ENCODE measurements at regions not wholly inside any gene's neighbourhood (a gene's known extent, or its start where the extent isn't known, plus 50 kb on each side); places are given as distances from the start of the nearest gene placed in this dataset.
"Not testable (repeated sequence)": the region's sequence is repeated elsewhere in the genome, so short reads cannot be mapped to it uniquely, and the experiment has no call there.

DNA sequence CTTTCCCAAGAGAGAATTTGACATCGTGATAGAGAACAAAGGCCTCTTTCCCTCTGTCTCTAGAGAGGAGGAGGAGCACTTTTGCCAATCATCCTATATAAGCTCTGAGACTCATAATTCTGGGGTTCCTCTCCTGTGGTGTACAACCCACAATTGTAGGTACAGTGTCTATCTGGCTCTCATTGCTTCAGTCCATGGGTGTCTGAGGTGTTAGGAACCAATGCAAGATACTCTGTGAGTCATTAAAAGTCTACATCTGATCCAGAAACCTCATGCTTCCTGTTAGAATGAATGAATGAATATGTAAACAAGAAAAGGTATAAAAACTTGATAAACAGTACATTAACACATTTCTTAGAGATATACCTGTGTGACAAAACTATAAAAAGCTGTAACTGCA, 356.7 kb downstream of the QKI start:
- no peak for DNase-seq (ENCODE audit: low spot score)

DNA sequence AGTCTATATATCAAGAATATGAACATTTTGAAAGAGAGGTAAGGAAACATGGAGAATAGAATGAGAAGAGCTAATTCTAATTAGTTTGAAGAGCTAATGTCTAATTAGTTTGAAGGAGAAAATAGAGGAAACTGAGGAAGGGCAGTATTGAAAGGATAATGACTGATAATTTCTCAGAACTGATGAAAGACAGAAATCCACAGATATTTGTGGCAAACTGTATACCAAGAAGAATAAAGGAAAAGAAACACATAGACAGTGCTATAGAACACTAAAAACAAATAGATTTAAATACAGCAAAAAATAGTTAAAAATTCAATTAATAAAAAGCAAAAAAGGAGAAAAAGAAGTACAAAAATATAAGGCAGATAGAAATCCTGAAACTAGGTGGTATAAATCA, 354.4 kb downstream of the QKI start:
- no peak for DNase-seq (ENCODE audit: low spot score)

DNA sequence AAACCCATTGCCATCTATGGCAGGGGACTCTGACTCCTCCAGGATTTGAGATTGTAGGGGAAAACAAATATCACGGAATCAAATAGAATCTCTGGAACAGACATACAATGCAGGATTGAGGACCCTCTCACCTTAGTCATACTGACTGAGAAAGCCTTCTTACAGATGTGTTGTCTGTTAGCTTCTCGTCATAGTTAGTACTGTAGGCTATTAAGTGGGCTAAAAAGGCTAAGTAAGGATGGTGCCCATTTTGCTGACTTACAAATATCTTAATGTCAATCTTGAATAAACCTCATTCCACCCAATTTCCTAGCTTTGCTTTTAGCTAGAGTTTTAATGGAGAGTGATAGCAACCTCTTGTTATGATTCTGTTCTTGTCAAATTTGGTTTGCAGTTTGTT, 352.4 kb downstream of the QKI start:
- DNase-seq (ENCODE audit: low spot score): no peak

DNA sequence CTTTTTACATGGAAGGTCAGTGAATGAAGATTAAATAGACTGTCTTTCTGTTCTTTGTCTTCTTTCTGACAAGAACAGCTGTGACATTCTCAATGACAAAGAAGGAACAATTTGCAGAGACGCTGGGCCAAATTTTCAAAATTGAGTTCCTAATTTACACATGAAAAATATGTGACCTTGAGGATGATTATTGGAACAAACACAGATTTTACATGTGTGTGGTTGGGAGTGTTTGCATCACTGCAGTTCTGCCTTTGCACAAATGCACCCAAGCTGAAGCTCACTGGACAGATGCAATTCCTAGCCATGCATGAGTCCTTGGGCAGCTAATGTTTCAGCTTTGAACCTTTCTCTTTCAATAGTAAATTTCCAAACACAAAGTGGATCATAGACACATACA, 350.8 kb downstream of the QKI start:
- no peak for DNase-seq (ENCODE audit: low spot score)

DNA sequence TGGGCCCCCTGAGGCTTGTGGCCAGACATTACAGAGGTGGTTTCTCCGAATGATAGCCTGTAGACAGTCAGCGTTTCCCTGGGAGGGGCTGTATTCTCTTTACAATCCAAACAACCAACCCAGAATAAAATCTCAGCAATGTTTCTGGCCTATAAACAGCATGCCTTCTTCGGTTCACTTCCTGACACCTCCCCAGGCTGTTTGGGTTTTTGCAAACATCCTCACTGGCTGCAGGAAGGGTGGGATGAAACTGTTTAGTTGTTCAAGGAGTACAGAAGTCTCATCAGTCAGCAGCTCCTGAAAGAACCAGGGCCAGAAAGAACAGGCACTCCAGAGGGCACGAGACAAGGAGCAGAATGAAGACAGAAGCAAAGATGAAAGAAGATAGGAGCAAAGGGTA, 350.0 kb downstream of the QKI start:
- DNase-seq (ENCODE audit: low spot score): no peak

DNA sequence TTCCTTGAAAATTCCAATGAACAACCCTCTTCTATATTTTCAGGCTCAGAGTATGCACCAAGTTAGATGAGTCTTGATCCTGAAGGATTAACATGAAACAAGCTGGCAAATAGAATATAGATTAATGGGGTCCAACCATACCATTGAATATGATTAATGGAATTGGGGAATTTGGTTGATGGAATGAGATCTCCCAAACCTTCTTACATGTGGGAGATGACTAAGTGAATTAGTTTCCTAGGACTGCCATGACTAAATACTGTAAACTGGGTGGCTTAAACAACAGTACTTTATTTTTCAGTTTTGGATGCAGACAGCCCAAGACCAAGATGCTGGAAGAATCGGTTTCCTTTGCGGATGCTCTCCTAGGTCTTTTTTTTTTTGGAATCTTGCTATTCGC, 347.0 kb downstream of the QKI start:
- DNase-seq (ENCODE audit: low spot score): no peak

DNA sequence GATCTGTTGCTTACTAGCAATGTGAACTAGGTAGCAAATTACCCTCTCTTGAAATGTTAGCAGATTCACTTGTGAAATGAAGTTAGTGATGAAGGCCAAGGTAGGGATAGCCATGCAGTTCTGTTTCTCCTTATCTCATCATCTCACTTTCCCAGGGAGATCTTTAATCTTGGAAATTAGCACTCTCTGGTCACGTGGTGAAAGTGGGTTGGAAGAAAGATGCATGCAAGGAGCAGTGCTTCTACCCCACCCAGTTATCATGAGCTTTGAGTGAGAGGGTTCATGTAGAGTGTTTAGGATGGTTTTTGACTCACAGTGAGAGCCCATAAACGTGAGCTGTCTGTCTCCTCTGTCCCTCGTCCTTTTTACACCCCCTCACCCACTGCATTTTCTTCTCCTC, 346.3 kb downstream of the QKI start:
- no peak for DNase-seq (ENCODE audit: low spot score)

DNA sequence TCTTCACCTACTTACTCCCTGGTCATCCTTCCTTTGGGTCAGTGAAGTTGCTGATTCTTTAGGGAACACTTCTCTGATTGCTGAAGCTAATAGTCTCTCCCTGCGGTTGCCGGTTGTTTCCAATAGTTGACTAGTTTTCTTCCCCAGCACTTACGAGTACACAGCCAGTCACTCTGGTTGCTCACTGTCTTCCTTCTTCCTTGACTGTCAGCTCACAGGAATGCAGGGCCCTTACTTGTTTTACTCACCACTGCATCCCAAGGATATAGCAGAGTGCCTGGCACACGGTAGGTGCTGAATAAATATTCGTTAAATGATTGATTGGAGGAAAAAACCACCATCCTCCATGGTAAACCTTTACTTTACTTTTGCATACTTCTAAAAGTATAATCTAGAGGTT, 345.0 kb downstream of the QKI start:
- DNase-seq (ENCODE audit: low spot score): no peak

DNA sequence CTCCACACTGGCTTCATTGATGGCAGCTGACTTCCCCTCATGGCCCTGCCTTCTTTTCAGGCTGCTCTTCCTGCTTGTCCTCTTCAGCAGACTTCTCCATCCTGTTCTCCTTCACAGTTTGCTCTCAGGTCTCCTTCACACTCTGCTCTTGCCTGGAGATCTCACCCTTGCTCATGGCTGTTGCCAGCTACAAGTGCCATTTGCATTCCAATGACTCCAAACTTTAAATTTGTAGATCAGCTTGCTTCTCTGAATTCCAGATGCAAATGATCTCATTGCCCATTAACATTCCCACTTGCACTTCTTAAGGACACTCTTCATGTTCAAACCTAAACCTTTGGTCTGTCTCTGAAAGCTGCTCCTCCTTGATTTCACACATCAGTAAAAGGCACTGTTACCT, 343.0 kb downstream of the QKI start:
- no peak for DNase-seq (ENCODE audit: low spot score)

DNA sequence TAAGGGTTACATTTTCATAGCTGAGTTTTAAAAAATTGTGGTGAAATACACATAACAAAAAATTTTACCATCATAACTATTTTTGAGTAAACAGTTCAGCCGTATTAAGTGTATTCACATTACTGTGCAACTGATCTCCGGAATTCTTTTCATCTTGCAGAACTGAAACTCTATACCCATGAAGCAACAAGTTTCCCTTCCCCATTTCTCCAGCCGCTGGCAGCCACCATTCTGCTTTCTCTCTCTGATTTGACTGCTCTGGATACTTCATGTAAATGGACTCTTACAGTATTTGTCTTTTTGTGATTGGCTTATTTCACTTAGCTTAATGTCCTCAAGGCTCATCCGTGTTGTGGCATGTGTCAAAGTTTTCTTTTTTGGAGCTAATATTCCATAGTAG, 341.6 kb downstream of the QKI start:
- no peak for DNase-seq (ENCODE audit: low spot score)

DNA sequence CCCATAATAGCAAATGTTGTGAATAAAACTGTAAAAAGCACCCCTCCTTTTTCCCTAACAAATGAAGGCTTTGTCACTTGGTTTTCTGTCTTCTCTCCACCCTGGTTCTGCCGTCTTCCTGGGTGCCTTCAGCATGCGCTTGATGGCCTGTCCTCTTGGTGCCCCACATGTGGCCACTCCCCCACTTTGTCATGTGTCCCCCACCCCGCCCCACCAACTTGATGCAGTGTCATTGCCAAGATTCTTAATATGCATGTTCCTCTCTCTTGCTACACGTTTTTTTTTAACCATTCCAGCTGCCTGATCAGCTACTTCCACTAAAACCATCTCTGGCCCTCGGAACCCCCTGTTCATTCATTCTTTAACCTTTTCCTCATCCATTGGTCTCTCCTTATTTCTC, 340.3 kb downstream of the QKI start:
- no peak for DNase-seq (ENCODE audit: low spot score)

DNA sequence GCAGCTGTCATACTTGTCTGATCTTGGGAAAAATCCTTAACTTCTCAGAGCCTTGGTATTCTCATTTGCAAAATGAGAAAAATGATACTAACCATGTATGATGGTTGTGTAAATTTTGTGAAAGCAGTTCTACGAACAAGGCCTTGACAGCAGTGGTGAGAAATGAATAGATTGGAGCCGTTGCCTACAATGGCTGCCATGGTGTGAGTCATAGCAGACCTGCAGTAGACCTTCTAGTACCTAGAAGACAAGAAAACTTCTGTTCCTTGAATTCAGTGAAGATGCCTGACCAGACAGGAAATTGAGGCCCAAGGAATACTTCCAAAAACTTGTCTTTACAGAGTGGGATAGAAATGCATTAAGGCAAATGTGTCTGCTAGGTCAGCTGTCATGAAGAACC, 338.9 kb downstream of the QKI start:
- DNase-seq (ENCODE audit: low spot score): no peak

DNA sequence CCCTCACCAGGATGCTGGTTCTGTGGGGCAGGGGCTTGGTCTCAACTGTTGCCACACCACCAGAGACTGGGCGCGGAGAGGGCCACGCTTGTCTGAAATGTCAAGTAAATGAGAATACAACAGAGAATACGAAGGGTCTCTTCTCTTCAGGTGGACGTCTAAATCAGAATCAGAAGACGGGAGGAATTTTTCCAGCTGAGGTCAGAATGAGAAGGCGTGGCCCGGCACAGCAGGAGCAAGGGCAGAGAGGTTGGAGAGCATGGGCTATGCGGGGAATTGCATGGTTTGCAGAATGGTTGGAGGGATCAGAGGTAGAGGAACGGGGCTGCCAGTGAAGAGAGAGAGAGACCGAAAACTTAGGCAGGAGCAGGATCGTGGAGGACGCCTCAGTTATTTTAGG, 337.9 kb downstream of the QKI start:
- DNase-seq (ENCODE audit: low spot score): no peak

DNA sequence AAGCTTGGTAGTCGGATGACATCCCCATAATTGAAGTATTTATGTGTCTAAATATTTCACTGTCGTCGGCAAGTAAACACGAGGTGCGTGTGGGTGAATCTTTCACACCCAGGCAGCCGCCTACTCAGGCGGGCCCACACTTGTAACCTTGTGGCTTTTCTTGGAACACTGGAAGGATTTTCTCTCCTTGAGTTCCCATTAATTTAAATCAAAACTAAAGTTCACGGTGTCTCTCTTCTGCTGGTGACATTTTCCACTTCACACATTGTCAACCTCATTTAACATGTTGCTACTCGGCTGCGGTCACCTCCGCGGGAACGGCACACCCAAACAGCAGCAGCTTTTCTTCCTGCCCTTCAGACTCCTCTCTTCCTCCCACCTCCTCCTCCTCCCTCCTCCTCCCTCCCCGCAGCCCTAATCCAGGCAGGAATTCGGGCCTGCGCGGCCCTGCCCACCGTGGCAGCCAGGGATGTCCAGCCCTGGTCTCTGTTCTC, 336.6 kb downstream of the QKI start:
- no peak for DNase-seq (ENCODE audit: low spot score)

DNA sequence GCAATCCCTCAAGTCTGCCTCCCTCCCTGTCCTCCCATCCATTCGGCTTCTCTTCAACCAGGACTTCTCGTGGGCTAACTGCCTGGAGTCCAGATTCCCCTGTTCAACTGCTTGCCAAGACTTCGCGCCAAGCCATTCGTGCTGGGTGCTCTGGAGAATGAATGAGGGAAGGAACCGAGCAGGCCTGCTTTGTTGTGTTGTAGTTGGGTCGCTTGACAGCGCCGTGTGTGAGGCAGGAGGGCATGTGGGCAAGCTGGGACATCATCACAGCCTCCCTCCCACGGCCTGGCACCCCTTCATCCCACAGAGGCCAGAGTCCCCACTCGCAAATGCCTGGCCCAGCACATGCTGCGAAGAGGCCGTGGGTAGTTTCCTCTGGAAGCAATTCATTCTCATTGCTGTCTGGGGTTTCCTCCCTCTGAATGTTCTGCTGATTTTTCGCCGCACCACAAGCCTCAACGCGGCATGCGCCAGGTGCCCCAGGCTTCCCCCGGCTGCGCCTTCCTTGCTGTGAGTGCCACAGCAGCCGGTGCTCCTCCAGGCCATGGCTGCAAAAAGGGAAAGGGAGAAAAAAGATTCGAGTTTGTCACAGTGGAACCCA, 336.0 kb downstream of the QKI start:
- DNase-seq (ENCODE audit: low spot score): no peak

DNA sequence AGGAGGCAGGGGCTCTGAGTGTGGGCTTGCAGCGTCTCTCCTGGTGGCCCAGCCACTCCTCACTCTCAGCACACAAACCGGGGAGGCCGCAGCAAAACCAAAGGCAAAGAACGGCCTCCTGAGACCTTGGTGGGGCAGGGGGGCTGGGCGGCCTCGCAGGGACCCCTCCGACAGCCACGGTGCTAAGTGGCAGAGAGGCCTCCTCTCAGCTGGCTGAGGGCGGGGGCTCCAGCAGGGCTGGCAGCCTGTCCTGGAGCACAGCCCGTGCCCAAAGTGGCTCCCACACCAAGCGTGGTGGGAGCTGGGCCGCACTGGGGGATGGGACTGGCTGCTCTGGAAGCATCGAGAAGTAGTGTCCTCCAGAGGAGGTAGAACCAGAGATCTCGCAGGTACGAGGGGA, 334.4 kb downstream of the QKI start:
- no peak for DNase-seq (ENCODE audit: low spot score)

DNA sequence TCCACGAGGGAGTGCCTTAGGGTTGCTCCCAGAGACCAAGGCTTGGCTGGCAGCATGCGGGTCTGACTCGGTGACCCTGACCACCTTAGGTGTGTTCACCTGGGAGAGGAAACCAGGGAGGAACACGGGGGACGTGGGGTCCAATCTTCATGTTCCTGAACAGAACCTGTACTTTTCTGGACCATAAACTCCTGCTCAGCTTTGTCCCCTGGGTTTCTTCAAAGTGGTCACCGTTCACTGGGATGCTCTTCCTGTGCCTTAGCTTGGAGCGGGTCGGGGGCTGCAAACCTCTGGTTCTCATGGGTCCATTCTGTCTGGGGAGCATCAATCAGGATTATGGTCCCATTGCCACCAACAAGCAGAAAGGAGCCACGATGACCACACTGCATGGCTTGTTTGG, 333.5 kb downstream of the QKI start:
- DNase-seq (ENCODE audit: low spot score): no peak

DNA sequence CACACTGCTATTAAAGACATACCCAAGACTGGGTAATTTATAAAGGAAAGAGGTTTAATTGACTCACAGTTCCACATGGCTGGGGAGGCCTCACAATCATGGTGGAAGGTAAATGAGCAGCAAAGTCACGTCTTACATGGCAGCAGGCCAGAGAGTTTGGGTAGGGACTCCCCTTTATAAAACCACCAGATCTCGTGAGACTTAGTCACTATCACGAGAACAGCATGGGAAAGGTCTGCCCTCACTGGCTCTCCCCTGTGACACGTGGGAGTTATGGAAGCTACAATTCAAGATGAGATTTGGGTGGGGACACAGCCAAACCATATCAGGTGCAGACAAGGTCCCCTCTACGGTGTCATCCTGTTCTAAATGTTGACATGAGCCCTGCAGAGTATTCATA, 332.5 kb downstream of the QKI start:
- not testable (repeated sequence) for DNase-seq (ENCODE audit: low spot score)

DNA sequence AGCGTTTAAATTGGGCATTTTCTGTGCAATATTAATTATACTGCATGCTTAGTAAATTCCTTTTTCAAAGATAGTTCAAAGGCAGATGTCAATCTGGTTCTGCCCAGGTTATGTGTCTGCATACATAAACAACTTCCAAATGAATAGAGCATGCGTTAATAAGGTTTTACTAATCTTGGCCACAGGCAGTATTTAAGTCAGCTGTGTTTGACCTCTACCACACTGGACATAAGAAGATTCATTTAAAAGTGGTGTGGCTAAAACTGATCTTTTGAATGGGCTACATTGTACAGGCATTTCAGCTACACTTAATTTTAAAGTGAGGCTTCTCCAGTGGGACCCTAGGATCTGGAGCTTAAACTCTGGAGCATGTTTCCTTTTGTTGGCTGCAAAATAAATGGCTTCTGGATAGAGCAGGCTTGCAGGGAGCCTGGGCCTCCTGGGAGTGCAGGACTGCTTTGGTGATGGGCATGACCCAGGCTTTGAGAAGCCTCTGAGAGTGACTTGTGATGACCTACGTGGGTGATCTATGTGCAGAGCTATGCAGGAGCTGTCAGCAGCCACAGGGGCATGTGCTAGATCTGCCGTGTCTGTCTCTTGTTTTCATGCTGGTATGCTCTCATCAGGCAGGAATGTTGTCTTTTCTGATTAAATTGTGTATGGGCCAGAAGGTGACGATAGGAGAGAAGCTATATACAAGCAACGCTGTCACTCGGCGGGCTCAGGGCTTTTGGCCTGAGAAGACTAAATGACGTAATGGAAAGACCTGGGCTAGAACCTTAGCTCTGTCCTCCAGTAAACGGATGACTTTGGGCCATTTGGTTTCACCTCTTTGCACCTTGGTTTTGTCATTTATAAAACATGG, 331.2 kb downstream of the QKI start:
- no peak for DNase-seq (ENCODE audit: low spot score)

DNA sequence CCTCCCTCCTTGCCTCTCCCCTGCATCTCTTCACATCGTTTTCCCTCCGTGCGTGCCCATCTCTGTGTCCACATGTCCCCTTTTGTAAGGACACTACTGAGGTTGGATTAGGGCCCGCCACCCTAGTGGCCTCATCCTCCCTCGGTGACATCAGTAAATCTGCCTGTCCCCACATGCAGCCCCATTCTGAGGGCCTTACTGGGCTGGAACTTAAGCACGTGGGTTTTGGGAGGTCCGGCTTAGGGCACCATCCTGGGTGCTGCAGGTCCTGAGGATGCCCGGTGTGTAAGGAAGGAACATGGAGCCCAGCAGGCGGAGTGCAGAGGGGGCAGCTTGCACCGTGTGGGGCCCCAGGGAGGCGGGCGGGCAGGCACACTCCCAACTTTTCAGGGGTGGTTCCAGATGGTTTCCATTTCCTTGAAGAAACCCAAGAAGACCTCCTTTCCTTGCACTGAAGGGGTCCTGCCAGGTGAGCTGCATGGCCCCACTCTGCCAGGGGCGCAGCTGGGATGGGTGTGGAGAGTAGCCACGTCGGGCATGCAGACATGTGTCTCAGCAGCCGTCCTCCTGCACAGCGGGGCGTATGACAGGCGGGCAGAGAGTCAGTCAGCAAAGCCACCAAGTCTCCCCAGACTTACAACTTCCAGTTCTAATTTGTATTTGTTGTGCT, 329.9 kb downstream of the QKI start:
- DNase-seq (ENCODE audit: low spot score): no peak

DNA sequence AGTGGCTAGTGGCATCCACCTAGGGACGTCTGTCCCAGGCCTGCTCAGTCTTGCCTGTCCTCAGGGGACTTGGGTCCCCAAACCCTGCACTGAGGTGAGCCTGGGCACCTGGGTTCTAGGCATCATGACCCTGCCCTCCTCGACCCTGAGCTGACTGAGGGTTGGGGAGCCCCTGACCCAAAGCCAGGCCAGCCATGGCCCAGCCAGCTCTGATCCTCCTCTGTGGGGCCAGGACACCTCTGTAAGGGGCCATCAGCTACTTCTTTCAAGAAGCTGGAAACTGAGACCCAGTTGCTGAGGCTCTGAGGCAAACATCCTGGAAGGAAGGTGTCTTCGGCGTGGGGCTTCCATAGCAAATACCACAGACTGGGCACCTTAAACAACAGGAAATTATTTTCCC, 329.3 kb downstream of the QKI start:
- DNase-seq (ENCODE audit: low spot score): no peak

DNA sequence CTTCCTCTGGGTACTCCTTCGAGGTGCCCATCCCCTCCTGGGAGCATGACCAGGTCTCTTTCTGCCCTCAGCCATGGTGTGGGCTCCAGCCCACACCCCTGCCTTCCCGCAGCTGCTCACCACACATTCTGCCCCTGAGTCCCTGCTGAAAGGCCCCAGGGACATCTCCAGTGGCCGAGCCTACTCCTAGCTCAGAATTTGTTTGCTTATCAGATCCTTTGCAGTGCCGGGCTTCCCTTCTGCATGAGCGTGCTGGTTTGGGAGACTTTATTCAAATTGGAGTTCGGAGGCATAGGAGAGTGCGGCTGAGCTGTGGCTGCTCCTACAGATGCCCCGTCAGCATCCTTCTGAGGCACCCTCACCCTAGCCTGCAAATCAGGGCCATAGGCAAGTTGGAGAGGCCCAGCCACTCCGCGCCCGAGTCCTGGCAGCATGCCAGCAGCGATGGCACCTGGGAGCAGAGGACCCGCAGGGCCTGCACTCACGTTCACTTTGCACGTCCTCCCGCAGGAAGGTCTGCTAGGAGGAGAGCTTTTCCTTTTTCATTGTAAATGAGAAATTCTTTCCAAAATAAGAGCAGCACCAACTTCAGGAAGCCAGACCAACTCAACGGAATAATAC, 327.3 kb downstream of the QKI start:
- no peak for DNase-seq (ENCODE audit: low spot score)

DNA sequence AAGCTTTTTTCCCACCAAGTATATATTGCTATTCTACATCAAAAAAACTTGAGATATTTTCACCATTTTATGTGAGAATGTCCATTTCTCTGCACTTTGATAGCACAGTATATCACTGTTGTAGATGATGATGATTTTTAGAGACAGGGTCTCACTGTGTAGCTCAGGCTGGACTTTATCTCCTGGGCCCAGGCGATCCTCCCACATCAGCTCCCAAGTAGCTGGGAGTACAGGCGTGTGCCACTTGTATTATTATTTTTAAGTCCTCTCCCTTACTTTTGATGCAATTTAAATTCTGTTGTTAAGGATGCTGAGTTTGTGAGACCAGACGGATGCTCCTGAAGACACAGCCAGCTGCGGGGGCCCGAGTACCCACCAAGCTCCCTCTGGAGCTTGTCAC, 326.8 kb downstream of the QKI start:
- DNase-seq (ENCODE audit: low spot score): no peak

Data from ureter (tissue), 1 donor.